Testis (tissue), 2 donors: ENCODE measurements at regions not wholly inside any gene's neighbourhood (a gene's known extent, or its start where the extent isn't known, plus 50 kb on each side); places are given as distances from the start of the nearest gene placed in this dataset.

Experiments used
- POLR2A ChIP-seq: fragments of 450-650 bp; IDR thresholded peaks from one replicate; pipeline ENCODE4 v1.6.1; 2017; ENCODE audit warnings: antibody characterized with exemption, mild to moderate bottlenecking, moderate library complexity
- TF ChIP-seq, protein P1 (sequence below), 3 experiments: fragments of 450-650 bp in 2 of 3; fragments of 200-600 bp in 1 of 3; sonication (generic) in 1 of 3; IDR thresholded peaks; one replicate each; pipeline ENCODE4 v1.5.1; 2016 to 2019; ENCODE audit warnings: antibody characterized with exemption in 3 of 3, mild to moderate bottlenecking in 2 of 3, moderate library complexity in 1 of 3

- TF ChIP-seq, protein P1, sequence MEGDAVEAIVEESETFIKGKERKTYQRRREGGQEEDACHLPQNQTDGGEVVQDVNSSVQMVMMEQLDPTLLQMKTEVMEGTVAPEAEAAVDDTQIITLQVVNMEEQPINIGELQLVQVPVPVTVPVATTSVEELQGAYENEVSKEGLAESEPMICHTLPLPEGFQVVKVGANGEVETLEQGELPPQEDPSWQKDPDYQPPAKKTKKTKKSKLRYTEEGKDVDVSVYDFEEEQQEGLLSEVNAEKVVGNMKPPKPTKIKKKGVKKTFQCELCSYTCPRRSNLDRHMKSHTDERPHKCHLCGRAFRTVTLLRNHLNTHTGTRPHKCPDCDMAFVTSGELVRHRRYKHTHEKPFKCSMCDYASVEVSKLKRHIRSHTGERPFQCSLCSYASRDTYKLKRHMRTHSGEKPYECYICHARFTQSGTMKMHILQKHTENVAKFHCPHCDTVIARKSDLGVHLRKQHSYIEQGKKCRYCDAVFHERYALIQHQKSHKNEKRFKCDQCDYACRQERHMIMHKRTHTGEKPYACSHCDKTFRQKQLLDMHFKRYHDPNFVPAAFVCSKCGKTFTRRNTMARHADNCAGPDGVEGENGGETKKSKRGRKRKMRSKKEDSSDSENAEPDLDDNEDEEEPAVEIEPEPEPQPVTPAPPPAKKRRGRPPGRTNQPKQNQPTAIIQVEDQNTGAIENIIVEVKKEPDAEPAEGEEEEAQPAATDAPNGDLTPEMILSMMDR (IDR thresholded peaks at IDR 0.05) = no peak
- TF ChIP-seq POLR2A = no peak
Measured at GRCh38 chr22:47591709-47592108, 829.3 kb downstream of the TBC1D22A start.
